ENCODE measurements at regions not wholly inside any gene's neighbourhood (a gene's known extent, or its start where the extent isn't known, plus 50 kb on each side); places are given as distances from the start of the nearest gene placed in this dataset.

- no peak for TF ChIP-seq CTCF (IDR thresholded peaks at IDR 0.05)
- no peak overlapping the region for H3K27ac ChIP-seq
- ATAC-seq (no peak), DNase-seq (no peak)
- H3K36me3 ChIP-seq, result no peaks in the 10 kb centered on the region
- intact Hi-C loops (cut with DNase I), result no loop called here
- H3K4me1 ChIP-seq, result no peaks in the 10 kb centered on the region
- no peak overlapping the region for H3K4me3 ChIP-seq
- H3K27me3 ChIP-seq, result no peaks in the 10 kb centered on the region
- H3K9me3 ChIP-seq, result no peaks in the 10 kb centered on the region
These were observed 236.1 kb upstream of the GLI3 start for GRCh38 chr7:42473099-42473498.

- intact Hi-C loops (cut with DNase I), result no loop called here
- ATAC-seq, result no peak
- DNase-seq, result no peak
- H3K36me3 ChIP-seq, result no peaks in the 10 kb centered on the region
- no peaks in the 10 kb centered on the region for H3K4me1 ChIP-seq
- H3K27me3 ChIP-seq, result no peaks in the 10 kb centered on the region
- no peak overlapping the region for H3K27ac ChIP-seq
- TF ChIP-seq CTCF (IDR thresholded peaks at IDR 0.05), result no peak
- no peak overlapping the region for H3K4me3 ChIP-seq
- H3K9me3 ChIP-seq, result no peaks in the 10 kb centered on the region
These were observed 234.7 kb upstream of the GLI3 start for GRCh38 chr7:42471573-42472174.

GRCh38 chr7:42469341-42469740 is 232.3 kb upstream of the GLI3 start:
- Histone ChIP-seq H3K27me3 (no peaks in the 10 kb centered on the region), H3K9me3 (no peaks in the 10 kb centered on the region), H3K4me3 (no peak overlapping the region), H3K4me1 (no peaks in the 10 kb centered on the region), H3K36me3 (no peaks in the 10 kb centered on the region), H3K27ac (no peak overlapping the region)
- intact Hi-C loops (cut with DNase I), result no loop called here
- DNase-seq, result no peak
- no peak for ATAC-seq
- TF ChIP-seq CTCF (IDR thresholded peaks at IDR 0.05), result no peak

- DNase-seq (no peak), ATAC-seq (no peak)
- Histone ChIP-seq H3K36me3 (no peaks in the 10 kb centered on the region), H3K4me3 (no peak overlapping the region), H3K27ac (no peak overlapping the region), H3K27me3 (no peaks in the 10 kb centered on the region), H3K9me3 (no peaks in the 10 kb centered on the region), H3K4me1 (no peaks in the 10 kb centered on the region)
- intact Hi-C loops (cut with DNase I), result no loop called here
- TF ChIP-seq CTCF (IDR thresholded peaks at IDR 0.05), result no peak
These were observed 231.5 kb upstream of the GLI3 start for GRCh38 chr7:42468471-42468870.

- Histone ChIP-seq H3K36me3 (no peaks in the 10 kb centered on the region), H3K27me3 (no peaks in the 10 kb centered on the region), H3K27ac (no peak overlapping the region), H3K4me3 (no peak overlapping the region), H3K4me1 (no peaks in the 10 kb centered on the region), H3K9me3 (no peaks in the 10 kb centered on the region)
- ATAC-seq (no peak), DNase-seq (no peak)
- intact Hi-C loops (cut with DNase I), result no loop called here
- TF ChIP-seq CTCF (IDR thresholded peaks at IDR 0.05), result no peak
These were observed 224.5 kb upstream of the GLI3 start for GRCh38 chr7:42461537-42461936.
